ENCODE measurements at regions not wholly inside any gene's neighbourhood (a gene's known extent, or its start where the extent isn't known, plus 50 kb on each side); places are given as distances from the start of the nearest gene placed in this dataset.

DNA sequence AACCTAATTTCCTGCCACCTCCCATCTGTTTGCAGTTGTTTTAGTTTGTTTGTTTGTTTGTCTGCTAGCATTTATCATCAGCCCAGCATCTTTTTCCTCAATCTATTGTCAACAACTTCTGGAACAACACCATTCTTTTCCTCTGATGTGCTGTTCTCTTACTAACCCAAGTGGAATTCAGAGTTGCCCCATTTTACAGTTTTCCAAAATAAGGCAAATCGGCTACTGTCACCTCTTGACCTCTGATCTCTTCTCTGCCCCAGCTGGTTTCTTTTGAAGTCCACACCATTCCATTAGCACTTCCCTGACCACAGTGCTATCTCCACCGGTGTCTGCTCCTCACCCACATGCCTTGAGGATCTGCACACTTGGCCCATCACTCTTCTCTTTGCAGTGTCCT lies 102.4 kb downstream of the EFNB2 start:
- peak; percentile 31 for DNase-seq (ENCODE audit: low spot score)

DNA sequence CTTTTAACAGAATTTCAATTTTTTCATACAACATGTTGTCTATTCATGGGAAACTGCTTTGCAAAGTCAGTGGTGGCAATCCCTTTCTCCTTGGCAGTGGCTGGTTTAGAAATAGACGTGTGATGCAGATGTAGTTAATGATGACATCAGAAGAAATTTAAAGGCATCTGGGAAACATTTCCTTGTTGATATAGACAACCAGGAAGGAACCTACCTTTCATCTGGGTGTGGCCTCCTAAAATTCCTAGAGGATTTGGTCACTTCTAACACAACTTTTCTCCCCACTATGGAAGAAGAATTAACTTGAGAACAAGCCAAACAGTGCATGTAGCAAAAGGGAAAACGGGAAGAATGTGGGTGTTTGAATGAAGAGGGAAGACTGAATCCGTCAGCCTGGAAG lies 102.8 kb downstream of the EFNB2 start:
- peak; percentile 54 for DNase-seq (ENCODE audit: low spot score)

DNA sequence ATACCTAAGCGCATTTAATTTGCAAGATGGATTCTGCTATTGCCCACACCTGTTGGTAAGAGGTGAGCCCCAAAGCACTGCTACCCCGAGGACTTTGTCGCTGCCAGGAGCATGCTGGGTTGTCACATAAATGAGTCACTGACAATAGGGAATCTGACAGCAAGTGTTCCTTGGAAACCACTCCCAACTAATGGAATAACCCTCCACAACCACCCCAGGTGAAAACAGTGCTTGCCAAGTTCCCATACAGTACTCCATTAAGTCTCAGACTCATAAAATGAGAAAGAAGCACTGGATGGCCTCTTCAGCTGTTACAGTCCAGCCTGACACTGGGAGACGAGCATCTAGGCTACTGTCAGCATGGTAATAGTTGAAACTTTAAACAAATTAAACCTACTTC lies 108.6 kb downstream of the EFNB2 start:
- no peak for DNase-seq (ENCODE audit: low spot score)

DNA sequence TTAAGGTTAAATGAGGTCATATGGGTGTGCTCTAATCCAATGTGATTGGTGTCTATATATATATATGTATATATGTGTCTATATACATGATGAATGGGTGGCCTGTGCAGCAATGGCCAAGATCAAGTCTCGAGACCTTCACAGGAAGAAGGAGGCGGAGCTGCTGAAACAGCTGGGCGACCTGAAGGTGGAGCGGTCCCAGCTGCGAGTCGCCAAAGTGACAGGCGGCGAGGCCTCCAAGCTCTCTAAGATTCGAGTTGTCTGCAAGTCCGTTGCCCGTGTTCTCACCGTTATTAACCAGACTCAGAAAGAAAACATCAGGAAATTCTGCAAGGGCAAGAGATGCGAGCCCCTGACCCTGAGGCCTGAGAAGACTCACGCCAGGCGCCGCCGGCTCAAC lies 109.8 kb downstream of the EFNB2 start:
- no peak for DNase-seq (ENCODE audit: low spot score)

DNA sequence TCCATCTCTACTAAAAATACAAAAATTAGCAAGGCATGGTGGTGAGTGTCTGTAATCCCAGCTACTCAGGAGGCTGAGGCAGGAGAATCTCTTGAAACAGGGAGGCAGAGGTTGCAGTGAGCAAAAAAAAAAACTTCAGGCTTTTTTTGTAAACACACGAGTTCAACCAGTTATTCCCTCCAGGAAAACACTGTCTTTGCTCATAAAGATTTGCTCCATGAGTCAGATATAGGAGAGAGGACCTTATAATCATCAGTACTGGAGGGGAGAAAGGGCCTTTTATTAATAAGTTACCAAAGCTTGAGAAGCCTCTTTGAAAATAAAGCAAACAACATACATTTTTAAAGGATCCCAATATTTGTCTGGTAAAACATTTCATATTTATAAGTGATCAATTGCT lies 110.7 kb downstream of the EFNB2 start:
- DNase-seq (ENCODE audit: low spot score): no peak

DNA sequence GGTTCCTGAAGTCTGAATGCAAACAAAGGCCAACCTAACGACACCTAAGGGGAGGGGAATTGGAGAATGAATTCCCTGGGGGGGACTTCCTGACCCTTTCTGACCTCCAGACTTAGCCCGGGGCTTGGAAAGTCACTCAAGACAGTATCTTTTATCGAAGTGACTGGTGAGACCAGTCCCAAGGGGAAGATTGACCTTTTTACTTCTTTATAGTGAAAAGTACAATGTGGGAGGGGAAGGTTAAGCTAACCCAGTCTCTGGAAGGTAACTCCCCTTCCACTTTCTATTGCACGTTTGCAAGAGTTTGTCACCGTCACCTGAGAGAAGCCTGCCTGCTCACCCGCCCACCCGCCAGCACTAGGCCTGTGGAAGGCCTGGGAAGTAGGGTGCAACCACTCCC lies 111.9 kb downstream of the EFNB2 start:
- no peak for DNase-seq (ENCODE audit: low spot score)

DNA sequence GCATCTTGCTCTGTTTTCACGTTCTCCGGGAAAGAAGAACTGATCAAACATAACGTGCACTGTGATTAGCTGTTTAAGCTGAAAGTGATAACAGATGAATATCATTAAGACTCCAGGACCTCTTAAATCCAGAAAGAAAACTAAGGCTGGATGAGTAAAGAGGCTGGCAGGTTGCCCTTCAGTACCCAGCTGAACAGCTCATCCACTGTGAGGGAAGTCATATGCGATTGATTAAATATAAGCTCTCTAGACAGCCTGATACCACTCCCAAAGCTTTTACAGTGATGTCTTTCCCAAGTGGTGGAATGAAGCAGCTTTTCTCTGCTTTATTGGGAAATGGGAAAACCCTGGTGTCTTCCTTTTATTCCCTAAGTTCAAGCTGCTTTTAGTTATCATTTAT lies 116.9 kb downstream of the EFNB2 start:
- DNase-seq (ENCODE audit: low spot score): peak; percentile 83

DNA sequence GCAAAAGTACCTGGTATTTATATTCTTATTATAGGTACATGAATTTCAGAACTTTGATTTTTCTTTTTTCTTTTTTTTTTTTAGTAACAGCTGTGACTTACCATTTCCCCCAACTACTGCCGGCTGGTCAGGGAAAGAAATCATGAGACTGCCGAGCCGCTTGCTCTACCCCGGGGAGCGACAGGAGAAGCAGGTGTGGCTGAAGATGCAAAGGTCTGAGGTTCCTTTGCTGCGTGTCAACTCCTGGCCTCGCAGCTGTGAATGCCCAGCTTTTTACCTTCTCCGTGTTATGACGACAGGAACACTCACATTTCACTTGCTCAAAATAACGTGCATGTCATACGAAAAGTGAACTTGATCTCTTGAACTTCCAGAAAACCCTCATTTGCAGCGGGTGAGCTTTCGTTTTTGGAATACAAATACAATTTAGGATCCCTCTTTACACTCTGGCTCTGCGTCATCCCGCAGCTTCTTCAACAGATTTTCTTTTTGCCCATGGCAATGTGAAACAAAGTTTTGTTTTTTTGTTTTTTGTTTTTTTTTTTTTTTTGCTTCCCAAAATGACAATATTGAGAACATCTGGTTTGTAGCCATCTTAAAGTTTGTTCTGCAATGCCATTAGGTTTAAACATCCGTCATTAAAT lies 117.9 kb downstream of the EFNB2 start:
- peak; percentile 20 for DNase-seq (ENCODE audit: low spot score)

DNA sequence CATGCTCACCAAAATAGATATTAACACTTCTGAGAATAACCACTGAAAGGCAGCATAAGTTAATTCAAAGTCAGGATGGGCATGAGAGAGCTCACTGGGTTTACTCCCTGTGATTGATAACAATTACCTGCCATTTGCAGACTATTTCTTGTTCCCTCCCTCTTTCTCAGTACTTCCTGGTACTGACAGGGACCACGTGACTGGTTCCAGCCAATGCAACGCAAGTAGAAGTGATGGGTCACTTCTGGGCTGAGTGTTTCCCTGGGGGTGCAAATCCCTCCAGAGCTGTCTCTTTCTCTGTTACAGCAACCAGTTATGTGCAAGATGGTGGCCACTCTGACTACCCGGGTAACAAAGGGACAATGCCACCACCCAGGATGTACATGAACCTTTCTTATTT lies 118.8 kb downstream of the EFNB2 start:
- DNase-seq (ENCODE audit: low spot score): no peak

DNA sequence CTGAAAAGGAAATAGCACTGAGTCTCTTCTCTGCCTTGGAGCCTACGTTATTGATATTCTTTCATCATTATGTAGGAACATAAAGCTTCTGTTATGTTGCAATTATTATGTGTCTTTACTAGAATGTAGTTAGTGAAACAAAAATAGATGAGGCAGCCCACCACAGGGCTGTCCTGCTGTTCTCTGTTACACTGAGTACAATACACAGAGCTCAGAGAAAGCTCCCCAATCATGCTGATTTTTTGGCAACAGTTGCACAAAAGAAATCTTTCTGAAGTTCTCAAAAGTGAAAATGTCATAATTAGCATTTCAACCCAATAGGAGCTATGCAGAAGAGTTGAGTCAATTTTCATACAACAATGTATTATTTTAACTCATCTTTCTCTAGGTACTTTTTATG lies 119.5 kb downstream of the EFNB2 start:
- no peak for DNase-seq (ENCODE audit: low spot score)

DNA sequence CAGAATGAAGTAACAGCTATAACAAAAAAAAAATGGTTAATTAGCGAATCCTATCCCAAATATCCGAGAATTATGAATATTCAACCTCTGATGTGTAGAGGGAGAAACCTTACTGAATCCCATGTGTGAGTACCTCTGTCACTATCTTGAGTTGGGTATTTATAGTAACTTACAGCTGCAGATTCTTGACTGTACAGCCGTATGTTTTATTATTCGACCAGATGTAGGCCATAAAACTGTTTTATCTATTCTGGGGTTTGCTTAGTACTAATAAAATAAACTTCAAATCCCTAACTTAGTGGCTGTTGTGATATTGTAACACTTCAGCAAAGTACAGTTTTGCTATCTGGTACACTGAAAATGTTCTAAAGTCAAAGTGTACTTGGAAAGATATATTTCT lies 120.0 kb downstream of the EFNB2 start:
- DNase-seq (ENCODE audit: low spot score): no peak

DNA sequence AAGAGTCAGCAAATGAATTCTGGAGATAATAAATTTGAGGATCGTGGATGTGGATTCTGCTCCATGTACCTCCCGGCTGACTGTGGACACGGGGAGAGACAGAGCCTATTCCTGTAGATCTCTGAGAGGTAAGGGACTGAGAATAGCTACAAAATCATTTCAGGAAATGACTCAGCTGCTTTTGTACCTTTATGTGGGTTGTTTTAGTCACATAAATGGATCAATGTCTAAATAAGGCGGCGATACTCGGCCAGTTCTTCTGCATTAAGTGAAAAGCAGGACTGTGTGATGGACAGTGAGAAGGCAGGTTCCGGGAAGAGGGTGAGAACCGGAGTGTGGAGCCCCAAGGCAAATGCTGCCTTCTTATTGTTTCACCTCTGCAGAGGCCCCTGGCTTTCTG lies 128.1 kb downstream of the EFNB2 start:
- DNase-seq (ENCODE audit: low spot score): no peak

DNA sequence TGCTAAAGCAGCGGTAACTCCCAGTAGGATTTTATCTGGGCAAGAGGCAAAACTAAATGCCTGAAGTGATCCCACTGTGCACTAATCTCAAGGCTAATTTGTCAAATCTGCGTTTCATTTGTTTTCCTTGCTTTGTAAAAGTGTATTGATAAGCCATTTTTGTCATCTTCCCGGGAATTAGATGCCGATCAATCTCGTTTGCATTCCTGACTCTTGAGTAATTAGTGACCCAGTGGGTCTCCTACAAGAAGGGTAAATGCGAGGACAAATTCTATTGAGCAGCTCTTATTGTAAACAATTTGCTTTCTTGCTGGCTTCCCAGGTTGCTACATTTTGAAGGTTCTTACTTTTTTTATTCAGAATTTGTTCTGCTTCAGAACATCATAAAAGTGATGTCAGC lies 129.7 kb downstream of the EFNB2 start:
- DNase-seq (ENCODE audit: low spot score): no peak

DNA sequence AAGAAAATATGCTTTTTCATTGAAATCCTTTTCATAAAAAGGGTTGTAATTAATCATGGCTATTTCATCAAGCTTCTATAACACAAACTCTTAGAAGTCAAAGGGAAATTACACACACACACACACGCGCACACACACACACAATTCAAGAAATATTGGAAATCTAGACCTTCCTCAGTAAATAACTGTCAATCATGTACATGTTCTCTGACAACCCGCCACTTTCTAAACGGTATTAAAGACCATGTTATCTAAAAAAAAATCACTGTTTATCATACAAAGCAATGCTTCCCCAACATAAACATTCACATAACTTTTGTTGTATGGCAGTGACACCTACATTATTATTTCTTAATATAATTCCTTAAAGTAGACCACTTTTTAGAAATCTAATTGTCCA lies 132.2 kb downstream of the EFNB2 start:
- DNase-seq (ENCODE audit: low spot score): no peak

DNA sequence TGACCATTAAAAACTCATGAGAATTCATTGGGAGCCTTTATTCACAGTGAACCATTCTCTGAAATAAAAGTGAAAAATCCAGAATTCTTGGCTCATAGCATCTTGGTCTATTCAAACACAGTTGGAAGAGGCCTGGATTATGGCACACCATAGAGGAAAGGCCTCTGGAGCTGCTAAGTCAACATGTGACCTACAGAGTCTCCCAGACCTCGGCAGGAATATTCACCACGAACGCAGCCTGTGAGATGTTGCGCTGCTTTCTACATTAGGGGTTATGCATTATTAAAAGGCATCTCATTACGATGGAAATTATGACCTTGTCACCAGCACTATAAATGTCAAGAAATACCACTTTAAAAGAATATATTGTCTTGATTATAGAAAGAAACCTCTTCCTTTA lies 132.6 kb downstream of the EFNB2 start:
- DNase-seq (ENCODE audit: low spot score): no peak

DNA sequence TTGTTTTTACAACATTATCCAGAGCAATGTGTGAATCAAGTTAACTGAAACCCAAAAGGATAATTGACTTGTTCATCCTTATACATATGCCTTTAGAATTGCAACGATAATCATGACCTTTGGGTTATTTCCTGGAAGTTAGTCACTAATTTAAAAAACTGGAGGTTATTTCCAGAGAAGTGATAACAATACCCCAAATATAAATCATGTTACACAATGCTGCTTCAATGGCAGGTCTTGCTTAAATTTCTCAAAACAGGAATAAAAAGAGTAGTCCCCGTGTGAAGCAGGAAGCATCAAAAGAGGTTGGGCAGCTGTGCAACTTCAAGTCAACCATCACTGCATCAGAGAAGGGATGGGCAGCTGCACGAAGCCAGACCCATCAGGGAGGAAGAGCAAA lies 134.4 kb downstream of the EFNB2 start:
- no peak for DNase-seq (ENCODE audit: low spot score)

DNA sequence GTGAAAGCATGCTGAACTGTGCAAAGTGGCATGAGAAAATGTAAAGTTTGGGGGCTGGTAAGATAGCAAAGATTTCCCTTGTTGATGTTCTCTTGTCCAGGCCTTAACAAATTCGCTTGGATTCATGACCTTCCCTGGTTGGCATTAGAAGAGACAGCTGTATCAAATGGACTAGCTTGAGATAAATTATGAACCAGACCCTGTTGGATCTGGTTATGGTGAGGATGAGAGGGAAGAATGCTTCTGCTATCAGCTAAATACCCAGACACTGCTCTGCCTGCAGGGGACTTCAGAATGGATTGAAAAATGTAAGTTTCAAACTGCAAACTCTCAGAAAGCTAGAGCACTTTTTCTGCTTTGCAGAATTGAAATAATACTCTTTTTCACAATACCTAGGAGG lies 135.2 kb downstream of the EFNB2 start:
- no peak for DNase-seq (ENCODE audit: low spot score)

DNA sequence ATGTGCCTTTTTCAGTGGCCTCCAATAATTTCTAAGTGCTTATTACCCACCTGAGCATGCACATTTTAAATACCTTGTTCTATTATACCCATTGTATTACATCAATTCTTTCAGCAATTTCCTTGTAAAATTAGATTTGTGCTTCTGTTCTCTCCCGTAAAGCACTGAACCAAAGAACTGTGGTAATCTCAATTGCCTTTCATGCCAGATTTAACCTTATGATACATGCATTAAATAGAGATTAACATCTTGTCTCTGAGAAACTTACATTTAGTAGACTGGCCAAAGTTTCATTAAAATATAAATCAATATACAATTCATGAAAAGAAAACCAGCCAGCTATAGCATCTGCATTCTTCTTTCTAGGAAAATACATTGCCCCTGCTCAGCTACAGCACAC lies 137.2 kb downstream of the EFNB2 start:
- DNase-seq (ENCODE audit: low spot score): no peak

DNA sequence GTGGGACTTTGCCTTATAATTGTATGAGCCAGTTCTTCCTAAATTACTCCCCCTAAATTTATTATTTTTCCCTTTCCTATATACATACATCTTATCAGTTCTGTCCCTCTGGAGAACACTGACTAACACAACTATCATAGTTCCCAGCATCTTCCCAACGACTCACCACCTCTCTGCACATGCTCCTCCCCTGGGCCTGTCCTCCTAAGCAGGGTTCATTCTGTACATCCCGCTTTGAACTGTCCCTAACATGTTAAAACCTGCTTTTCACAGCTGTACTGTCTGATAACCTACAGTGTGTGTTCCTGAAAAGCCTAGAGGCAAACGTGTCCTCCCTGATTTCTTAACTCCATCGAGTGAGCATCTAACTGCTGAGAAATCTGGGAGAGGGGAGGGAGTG lies 141.7 kb downstream of the EFNB2 start:
- DNase-seq (ENCODE audit: low spot score): no peak

DNA sequence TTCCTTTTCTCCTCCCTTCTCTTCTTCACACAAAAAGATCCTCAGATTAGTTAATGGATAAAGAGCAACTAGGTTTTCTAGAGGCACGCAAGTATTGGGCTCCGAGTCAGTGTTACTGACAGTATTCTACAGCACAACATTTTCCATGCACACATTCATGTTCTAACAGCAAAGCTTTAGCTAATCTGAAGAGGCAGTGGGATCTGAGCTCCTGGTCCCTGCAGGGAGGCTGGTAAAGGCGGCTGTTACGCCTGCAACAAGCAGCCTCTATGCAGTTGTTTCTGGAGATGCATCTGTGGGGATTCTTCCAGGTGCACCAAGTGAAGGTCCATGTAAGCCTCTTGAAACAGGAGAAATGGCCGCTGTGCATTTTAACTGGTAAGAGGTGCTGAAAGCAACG lies 143.8 kb downstream of the EFNB2 start:
- no peak for DNase-seq (ENCODE audit: low spot score)

DNA sequence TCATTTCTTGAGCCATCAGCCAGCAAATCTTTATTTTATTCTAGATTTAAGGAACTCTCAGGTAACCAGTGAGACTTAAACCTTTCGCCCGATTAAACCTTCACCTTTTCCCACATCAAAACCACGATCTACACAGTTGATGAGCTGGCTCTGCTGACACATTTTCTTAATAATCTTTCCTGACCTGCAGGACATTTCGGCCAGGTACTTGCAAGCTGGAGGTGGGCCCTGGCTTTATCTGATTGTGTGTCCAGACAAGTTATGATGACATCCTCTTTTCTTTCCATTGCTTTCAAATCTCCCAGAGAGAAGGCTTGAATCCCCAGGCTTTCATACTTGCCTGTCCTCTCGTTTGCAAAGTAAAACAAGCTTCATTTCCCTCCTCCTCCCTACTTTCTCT lies 144.2 kb downstream of the EFNB2 start:
- no peak for DNase-seq (ENCODE audit: low spot score)

DNA sequence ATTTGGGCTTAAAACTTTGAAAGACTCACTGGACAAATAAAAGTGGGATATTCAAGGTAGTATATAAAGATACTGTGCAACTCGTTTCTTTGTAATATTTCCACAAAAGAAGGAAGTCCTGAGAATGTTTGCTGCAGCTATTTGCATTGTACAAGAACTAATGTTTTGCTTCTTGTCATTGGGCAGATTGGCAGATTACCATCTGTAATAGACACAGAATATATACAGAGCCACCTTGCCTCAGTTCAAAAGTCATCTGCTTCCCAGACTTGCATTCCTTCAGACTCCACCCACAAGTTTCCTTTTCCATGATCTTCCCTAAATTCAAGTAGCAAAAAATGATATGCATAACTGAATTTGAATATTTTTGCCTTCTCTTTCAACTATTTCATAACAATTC lies 145.1 kb downstream of the EFNB2 start:
- no peak for DNase-seq (ENCODE audit: low spot score)

DNA sequence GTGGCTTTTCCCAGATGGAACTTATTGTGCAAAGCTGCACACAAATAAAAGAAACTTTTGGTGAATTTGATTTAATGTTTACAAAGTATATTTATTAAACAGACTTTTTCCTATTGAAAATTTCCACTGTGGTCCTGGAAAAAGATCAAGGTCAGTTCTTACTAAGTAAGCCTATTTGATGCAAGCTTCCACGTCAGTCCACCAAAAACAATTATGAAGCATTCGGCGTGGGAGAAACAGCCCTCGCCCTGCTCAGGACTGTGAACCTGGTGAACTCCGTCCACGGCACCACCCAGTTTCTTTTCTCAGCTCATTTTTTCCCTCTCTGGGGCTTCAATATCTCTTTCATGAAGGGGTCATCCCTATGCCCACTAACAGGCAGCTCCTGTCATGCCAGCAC lies 149.8 kb downstream of the EFNB2 start:
- no peak for DNase-seq (ENCODE audit: low spot score)

DNA sequence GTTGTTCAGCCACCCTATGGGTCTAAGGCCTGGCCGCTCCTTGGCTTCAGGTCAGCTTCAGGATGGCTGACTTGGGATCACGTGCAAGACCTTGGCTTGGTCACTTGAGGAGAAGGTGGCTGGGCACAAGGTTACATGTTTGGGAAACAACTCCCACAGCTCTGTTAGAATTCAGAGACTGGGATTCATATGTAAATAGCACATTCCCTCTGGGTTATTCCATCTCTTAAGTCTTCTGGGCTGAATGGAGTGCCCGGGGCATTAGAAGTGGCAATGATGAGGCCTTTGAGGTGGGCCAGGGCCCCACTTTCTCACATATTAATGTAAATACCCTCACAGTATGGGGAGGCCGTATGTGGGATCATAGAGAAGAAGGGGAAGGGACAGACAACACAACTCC lies 150.9 kb downstream of the EFNB2 start:
- no peak for DNase-seq (ENCODE audit: low spot score)

DNA sequence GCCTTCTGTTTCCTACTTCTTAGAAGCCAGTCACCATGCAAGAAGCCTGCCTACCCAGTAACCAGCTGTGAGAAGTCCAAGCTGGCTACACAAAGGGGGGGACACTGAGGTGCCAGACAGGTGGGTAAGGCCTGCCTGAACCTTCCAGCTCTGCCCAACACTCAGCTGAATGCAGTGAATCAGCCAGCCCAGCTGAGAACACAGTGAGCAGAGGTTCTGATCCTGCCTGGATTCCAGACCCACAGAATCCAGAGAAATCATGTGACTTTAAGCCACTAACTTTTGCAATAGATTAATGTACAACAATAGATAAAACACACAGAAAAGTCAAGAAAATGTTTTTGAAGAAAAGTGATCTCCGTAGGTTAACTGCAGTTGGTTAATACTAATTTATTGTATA lies 151.7 kb downstream of the EFNB2 start:
- DNase-seq (ENCODE audit: low spot score): no peak

Measured in AG08395 (cell line).